OCI-LY1 (cell line): ENCODE measurements at regions not wholly inside any gene's neighbourhood (a gene's known extent, or its start where the extent isn't known, plus 50 kb on each side); places are given as distances from the start of the nearest gene placed in this dataset.

Source experiments
- H2AFZ ChIP-seq: fragments of 200-600 bp; sonication (generic), shearing (Covaris generic); 2 replicates; pipeline ENCODE4 v1.6.0; 2014; ENCODE audit warnings: antibody characterized with exemption, mild to moderate bottlenecking, low read length
- H3F3A ChIP-seq: fragments of 200-600 bp; sonication (generic), shearing (Covaris generic); 2 replicates; pipeline ENCODE4 v1.6.0; 2014; ENCODE audit warnings: mild to moderate bottlenecking, antibody characterized with exemption, low read length, moderate library complexity; ENCODE audit not compliant: insufficient read depth
- H3K27ac ChIP-seq: fragments of 200-600 bp; sonication (generic); 2 replicates; pipeline ENCODE4 v1.5.1; 2014; ENCODE audit warnings: low read length, mixed run types, mild to moderate bottlenecking, low read depth; ENCODE audit not compliant: poor library complexity, severe bottlenecking
- H3K27me3 ChIP-seq: fragments of 200-600 bp; sonication (generic); 2 replicates; pipeline ENCODE4 v1.6.0; 2014; ENCODE audit warnings: antibody characterized with exemption, mild to moderate bottlenecking, low read length, moderate library complexity; ENCODE audit not compliant: insufficient read depth
- H3K36me3 ChIP-seq: fragments of 200-600 bp; sonication (generic); 2 replicates; pipeline ENCODE4 v1.6.1; 2014; ENCODE audit warnings: mild to moderate bottlenecking, antibody characterized with exemption, low read length, moderate library complexity, mixed read lengths; ENCODE audit not compliant: insufficient read depth
- H3K4me1 ChIP-seq: fragments of 200-600 bp; sonication (generic); 2 replicates; pipeline ENCODE4 v1.5.1; 2014; ENCODE audit warnings: mild to moderate bottlenecking, low read length, moderate library complexity; ENCODE audit not compliant: insufficient read depth, severe bottlenecking
- H3K4me2 ChIP-seq: fragments of 200-600 bp; sonication (generic), shearing (Covaris generic); 2 replicates; pipeline ENCODE4 v1.6.1; 2014; ENCODE audit warnings: low read length
- H3K4me3 ChIP-seq: fragments of 200-600 bp; sonication (generic); 2 replicates; pipeline ENCODE4 v1.5.1; 2014; ENCODE audit warnings: low read length, low read depth, mild to moderate bottlenecking, mixed read lengths; ENCODE audit not compliant: poor library complexity, severe bottlenecking
- H3K79me2 ChIP-seq: fragments of 200-600 bp; shearing (Covaris generic); 2 replicates; pipeline ENCODE4 v1.6.1; 2016; ENCODE audit warnings: mixed run types, low read length, mixed read lengths; ENCODE audit not compliant: insufficient read depth
- H3K9ac ChIP-seq: fragments of 200-600 bp; sonication (generic), shearing (Covaris generic); 2 replicates; pipeline ENCODE4 v1.6.1; 2014; ENCODE audit warnings: mild to moderate bottlenecking, low read length, mixed read lengths
- H3K9me2 ChIP-seq: fragments of 200-600 bp; sonication (generic), shearing (Covaris generic); 2 replicates; pipeline ENCODE4 v1.6.1; 2014; ENCODE audit warnings: low read depth, mild to moderate bottlenecking, low read length, mixed read lengths
- H3K9me3 ChIP-seq: fragments of 200-600 bp; shearing (Covaris generic); 2 replicates; pipeline ENCODE4 v1.6.1; 2014; ENCODE audit warnings: low read length, mixed read lengths
- H4K20me1 ChIP-seq: fragments of 200-600 bp; sonication (generic), shearing (Covaris generic); 2 replicates; pipeline ENCODE4 v1.6.0; 2016; ENCODE audit warnings: mild to moderate bottlenecking, low read length; ENCODE audit not compliant: insufficient read depth
- EZH2 ChIP-seq: fragments of 200-600 bp; sonication (generic), shearing (Covaris generic); IDR thresholded peaks from 2 replicates; pipeline ENCODE4 v1.8.0; 2017; ENCODE audit warnings: borderline replicate concordance, mixed run types, mild to moderate bottlenecking, antibody characterized with exemption, low read length, moderate library complexity, mixed read lengths
- TF ChIP-seq, protein P1 (sequence below): fragments of 200-600 bp; sonication (generic), shearing (Covaris generic); IDR thresholded peaks from 2 replicates; pipeline ENCODE4 v1.5.1; 2017; ENCODE audit warnings: mild to moderate bottlenecking, antibody characterized with exemption, low read length, moderate library complexity, mixed read lengths

- Histone ChIP-seq H3F3A (no peaks in the 10 kb centered on the region), H3K9me2 (no peaks in the 10 kb centered on the region), H3K79me2 (no peaks in the 10 kb centered on the region), H3K4me3 (no peak overlapping the region), H3K27ac (no peak overlapping the region), H2AFZ (no peak overlapping the region), H3K27me3 (no peaks in the 10 kb centered on the region), H3K36me3 (no peaks in the 10 kb centered on the region), H3K4me1 (no peaks in the 10 kb centered on the region), H3K9me3 (no peaks in the 10 kb centered on the region), H3K4me2 (no peak overlapping the region), H3K9ac (no peak overlapping the region), H4K20me1 (no peaks in the 10 kb centered on the region)
- no peak for TF ChIP-seq EZH2
- TF ChIP-seq, protein P1, sequence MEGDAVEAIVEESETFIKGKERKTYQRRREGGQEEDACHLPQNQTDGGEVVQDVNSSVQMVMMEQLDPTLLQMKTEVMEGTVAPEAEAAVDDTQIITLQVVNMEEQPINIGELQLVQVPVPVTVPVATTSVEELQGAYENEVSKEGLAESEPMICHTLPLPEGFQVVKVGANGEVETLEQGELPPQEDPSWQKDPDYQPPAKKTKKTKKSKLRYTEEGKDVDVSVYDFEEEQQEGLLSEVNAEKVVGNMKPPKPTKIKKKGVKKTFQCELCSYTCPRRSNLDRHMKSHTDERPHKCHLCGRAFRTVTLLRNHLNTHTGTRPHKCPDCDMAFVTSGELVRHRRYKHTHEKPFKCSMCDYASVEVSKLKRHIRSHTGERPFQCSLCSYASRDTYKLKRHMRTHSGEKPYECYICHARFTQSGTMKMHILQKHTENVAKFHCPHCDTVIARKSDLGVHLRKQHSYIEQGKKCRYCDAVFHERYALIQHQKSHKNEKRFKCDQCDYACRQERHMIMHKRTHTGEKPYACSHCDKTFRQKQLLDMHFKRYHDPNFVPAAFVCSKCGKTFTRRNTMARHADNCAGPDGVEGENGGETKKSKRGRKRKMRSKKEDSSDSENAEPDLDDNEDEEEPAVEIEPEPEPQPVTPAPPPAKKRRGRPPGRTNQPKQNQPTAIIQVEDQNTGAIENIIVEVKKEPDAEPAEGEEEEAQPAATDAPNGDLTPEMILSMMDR = no peak
These were observed 356.3 kb downstream of the CXCL12 start for GRCh38 chr10:44028384-44029137.

DNA sequence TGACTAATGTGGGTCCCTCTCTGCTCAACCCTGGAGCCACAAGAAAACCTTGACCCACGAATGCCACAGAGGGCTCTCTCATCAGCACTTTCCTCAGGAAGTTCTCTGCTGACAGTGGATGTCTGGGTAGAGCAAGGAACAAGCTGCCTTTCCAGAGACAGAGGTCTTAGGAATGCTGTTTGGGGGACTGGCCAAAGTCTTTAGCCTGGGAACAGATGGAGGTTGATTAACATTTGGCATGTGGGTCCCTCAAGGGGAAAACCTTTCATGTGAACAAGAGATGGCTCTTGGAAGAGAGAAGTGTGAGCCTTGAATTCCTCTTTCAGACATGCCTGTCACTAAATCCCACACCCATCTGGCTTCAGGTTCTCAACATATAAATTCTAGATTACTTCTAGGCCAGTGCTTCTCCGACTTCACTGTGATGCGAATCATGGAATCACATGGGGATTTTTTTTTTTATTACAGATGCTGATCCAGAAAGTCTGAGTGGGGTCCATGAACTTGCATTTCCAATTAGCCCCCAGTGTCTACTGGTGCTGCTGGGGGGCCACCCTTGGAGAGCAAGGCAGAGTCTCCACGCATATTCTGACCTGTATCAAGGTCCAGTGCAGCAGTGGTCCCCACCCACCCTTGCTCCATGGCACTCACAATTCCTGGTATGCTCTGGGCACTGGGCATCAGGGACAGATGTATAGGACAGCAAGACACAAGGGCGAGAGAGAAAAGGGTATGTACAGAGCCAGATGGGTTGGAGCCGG, 360.4 kb downstream of the CXCL12 start:
- H3K4me2 ChIP-seq = no peak overlapping the region
- no peak overlapping the region for H2AFZ ChIP-seq
- no peaks in the 10 kb centered on the region for H3F3A ChIP-seq
- no peak overlapping the region for H3K4me3 ChIP-seq
- no peaks in the 10 kb centered on the region for H3K36me3 ChIP-seq
- no peak for TF ChIP-seq EZH2
- TF ChIP-seq, protein P1 = no peak
- no peaks in the 10 kb centered on the region for H3K9me3 ChIP-seq
- H3K79me2 ChIP-seq = no peaks in the 10 kb centered on the region
- H3K27me3 ChIP-seq = no peaks in the 10 kb centered on the region
- no peak overlapping the region for H3K27ac ChIP-seq
- no peak overlapping the region for H3K9ac ChIP-seq
- H3K4me1 ChIP-seq = no peaks in the 10 kb centered on the region
- no peaks in the 10 kb centered on the region for H3K9me2 ChIP-seq
- H4K20me1 ChIP-seq = no peaks in the 10 kb centered on the region

- Histone ChIP-seq H3K36me3 (no peaks in the 10 kb centered on the region), H3K79me2 (no peaks in the 10 kb centered on the region), H2AFZ (no peak overlapping the region), H3K4me2 (no peak overlapping the region), H3K4me3 (no peak overlapping the region), H3K27me3 (no peaks in the 10 kb centered on the region), H3K9ac (no peak overlapping the region), H3K4me1 (no peaks in the 10 kb centered on the region), H4K20me1 (no peaks in the 10 kb centered on the region), H3K27ac (no peak overlapping the region), H3K9me2 (no peaks in the 10 kb centered on the region), H3K9me3 (no peaks in the 10 kb centered on the region), H3F3A (no peaks in the 10 kb centered on the region)
- no peak for TF ChIP-seq EZH2
- TF ChIP-seq, protein P1 = no peak
These were observed 361.4 kb downstream of the CXCL12 start for GRCh38 chr10:44023517-44023916.
